GF-D8 (cell line): ENCODE measurements at regions not wholly inside any gene's neighbourhood (a gene's known extent, or its start where the extent isn't known, plus 50 kb on each side); places are given as distances from the start of the nearest gene placed in this dataset.
"Not testable (repeated sequence)": the region's sequence is repeated elsewhere in the genome, so short reads cannot be mapped to it uniquely, and the experiment has no call there.

Source experiments
- DNase-seq: peaks from one replicate; lab custom pipeline; 2025; lab: John Stamatoyannopoulos, UW

- no peak for DNase-seq
Observed at GRCh38 chr12:88753066-88753465, 172.8 kb upstream of the KITLG start.

GRCh38 chr12:88752183-88752582, 171.9 kb upstream of the KITLG start:
- DNase-seq, result no peak

- DNase-seq, result no peak
Observed at GRCh38 chr12:88750867-88751543, 170.7 kb upstream of the KITLG start.

DNA sequence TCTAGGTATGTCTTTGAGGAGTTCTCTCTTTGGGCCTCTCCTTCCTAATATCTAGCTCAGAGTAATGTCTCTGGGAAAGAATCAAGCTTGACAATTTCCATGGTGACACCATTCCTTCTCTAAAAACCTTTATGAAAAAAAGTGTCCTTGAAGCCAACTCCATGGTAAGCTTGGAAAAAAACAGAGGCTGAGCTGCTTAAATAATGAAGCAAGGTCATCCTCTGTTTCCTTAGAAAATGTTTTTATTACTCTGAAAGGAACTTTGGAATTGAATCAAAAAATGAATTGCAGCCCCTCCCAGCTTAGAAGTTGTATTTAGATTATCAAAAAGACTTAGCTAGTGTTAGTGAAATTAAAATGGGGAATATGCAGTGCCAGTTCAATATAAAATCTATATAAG, 166.1 kb upstream of the KITLG start:
- no peak for DNase-seq

DNA sequence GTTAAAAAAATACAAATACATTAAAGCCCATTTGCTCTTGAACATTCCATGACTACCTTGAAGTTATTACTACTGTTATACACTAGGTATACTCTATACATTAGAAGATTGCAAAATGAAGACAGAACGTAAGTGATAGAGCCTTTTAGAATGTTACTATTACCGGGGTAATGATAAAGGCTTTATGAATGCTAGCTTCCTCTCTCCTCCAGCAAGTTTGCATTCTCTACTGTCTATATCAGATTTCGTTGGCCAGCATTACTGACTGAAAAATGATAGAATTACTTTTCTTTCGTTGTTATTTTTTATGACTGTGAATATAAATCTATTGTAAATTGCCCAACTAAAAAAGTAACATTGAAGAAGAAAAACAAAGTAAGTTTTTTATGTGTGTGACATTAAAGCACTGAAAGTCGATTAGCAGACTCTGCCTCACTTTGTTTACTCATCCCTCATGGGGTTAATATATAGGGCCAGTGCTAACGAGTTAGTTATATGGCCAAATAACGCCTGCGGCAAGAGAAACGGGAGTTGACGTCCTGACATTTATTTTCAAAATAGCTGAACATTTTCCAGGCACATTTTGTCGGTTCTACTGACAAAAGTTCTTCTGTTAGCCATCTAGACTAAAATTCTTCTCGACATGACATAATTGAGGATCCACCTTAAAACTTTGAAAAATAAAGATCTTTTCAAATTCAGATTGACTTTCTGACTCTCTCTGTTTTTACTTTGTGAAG, 163.8 kb upstream of the KITLG start:
- no peak for DNase-seq

GRCh38 chr12:88737838-88738472, 157.7 kb upstream of the KITLG start:
- no peak for DNase-seq

DNA sequence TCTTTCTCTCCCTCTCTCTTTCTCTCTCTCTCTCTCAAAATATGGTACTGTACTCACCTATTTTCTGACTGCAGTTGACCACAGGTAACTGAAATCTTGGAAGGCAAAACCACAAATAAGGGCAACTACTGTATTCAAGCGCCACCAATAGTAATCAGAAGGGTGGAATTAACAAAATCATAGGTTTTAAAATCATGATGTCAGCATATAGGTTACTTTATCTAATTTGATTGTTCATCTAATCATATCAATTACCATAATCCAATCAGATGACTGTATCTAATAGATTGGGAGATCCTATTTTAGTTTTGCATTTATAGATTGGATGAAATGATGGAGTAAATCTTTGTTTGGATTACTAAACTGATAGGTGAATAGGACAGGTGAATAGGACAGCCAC, 155.8 kb upstream of the KITLG start:
- no peak for DNase-seq

DNA sequence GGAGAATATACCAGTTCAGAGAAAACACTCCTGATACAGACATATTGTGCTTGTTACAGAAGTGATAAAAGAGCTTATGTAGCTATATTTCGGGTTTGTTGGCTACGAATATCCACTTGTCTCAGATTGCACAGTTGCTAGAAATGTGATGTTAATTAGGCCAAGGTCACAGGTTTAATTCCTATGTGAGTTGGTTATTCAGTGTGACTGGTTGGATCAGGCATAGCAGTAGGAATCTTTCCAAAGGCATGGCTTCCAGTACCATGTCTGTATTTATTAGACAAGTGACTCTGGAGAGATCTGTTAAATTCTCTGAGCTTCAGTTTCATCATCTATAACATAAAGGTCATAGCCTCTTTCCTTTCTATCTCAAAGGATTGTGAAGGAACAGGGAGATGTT, 152.7 kb upstream of the KITLG start:
- no peak for DNase-seq

- no peak for DNase-seq
Observed at GRCh38 chr12:88729196-88729595, 148.9 kb upstream of the KITLG start.

DNA sequence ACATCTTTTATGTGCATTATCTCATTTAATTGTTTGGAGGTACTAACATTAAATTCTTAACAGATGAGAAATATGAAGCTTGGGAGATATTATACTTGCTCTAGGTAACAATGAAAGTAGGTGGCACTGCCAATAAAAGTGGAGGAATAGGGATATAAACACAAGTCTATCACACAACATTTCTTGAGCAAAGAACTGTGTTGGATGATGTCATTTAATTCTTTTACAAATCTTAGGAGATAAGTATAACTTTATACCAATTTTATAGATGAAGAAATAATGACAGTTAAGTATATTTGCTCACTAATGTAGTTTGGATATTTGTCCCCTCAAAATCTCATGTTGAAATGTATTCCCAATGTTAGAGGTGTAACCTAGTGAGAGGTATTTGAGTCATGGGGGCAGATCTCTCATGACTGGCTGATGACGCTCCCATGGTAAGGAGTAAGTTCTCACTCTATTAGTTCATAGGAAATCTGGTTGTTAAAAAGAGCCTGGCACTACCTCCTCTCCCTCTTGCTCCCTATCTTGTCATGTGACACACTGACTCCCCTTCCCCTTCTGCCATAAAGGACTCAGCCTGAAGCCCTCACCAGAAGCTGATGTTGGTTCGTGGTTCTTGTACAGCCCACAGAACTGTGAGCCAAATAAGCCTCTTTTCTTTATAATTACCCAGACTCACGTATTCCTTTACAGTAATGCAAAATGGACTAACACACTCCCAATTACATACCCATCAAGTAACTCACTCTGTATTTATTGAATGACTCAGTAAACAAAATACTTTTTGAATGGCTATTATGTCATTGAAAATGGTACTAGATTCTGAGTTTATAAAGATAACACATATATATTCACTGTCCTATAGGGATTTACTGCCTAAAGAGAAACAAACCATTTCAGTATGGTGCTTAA, 146.8 kb upstream of the KITLG start:
- no peak for DNase-seq

- DNase-seq, result no peak
Observed at GRCh38 chr12:88725592-88726143, 145.4 kb upstream of the KITLG start.

- no peak for DNase-seq
Observed at GRCh38 chr12:88723219-88723618, 142.9 kb upstream of the KITLG start.

DNA sequence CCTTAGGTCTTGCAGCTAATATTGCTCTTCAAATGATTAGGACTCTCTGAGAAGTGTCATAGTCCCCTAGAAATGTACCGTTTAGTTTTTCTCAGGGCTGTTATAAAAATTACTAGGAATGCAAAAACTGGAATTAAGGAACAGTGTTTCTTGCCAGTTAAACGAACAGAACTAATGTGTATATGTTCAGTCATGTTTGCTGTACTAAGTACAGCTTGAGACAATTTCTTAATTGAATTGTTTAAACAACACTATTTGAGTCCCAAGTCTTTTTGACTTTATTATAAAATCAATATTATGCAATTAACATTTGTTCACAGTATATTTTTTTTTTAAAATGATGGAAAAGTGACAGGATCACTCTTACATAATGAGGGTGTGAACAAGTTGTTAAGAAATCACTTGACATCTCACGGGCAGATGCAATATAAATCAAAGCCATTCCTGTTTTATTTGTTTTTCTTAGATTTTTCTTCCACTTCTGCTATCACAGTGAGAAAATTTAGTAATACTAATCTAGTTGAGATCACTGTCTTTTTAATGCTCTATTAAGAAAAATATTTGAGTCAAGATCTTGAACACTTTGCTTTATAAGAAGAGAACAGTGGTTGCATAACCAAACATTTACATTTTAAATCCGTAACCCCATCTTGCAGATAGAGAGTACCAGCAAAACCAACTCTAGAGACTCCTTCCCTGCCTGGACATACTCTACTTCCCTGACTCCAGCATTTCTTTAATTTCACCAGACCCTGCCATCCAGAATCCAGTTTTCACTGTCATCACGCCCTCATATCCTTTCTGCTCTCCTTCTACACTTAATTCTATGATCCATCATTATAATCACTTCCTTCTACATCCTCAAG, 140.7 kb upstream of the KITLG start:
- DNase-seq, result no peak

DNA sequence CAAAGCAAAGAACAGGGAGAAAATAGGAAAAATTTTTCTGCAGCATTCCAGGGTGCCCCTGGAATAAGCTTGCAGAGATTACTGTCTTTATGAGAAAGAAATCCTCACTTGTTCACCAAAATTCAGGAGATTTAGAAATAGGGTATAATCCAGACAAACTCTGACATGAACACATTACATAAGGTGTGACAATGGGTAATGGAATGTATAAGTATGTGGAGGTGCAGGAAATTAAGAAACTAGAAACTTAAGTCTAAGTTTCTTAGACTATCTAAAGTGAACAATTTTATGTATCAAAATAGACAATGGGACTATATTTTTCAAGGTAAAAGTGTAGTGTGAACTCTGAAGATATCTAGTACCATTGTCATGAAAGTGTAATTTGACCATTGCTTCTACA, 140.0 kb upstream of the KITLG start:
- no peak for DNase-seq

DNA sequence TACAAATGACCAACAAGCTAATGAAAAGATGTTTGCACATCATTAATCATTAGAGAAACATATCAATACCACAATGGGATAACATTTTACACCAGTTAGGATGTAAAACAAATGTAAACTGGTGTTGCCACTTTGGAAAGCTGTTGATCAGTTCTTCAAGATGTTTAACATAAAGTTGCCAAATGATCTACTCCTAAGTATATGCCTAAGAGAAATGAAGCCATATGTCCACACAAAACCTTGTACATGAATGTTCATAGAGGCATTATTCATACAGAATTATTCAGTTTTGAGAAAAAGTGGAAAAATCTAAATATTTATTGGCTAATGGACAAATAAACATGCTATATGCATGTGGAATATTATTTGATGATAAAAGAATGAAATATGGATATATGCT, 136.9 kb upstream of the KITLG start:
- DNase-seq, result no peak

DNA sequence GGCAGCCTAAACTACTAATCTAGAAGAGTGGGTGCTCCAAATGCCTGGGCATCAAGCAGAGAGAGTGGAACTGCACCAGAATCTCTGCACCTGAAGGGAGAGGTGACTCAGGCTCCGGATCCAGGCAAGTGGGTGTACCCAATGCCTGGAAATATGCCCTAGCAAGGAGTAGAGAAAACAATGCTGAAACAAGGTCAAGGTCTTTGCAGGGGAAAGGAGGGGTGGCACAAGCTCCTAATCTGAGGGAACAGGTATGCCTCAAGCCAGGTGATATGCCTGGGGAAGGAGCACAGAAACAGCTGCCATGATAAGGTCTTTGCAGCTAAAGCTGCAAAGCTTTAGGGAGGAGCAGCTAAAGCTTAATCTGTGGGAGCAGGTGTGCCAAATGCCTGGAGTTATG, 136.0 kb upstream of the KITLG start:
- DNase-seq, result no peak

- no peak for DNase-seq
Observed at GRCh38 chr12:88715673-88716072, 135.4 kb upstream of the KITLG start.

- DNase-seq, result not testable (repeated sequence)
Observed at GRCh38 chr12:88714263-88714882, 134.1 kb upstream of the KITLG start.

DNA sequence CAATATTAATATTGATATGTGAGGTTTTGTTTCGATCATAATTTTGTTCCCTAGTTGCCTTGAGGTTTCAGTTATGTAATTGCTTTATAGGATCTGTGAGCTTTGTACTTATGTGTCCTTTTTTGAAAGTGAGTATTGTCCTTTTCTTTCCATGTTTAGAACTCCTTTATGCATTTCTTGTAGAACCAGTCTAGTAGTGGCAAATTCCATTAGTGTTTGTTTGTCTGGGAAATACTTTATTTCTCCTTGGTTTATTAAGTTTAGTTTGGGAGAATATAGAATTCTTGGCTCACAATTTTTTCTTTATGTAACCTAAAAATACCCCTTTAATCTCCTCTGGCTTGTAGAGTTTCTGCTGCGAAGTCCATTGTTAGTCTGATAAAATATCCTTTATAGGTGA, 127.5 kb upstream of the KITLG start:
- no peak for DNase-seq

- no peak for DNase-seq
Observed at GRCh38 chr12:88706286-88706685, 126.0 kb upstream of the KITLG start.

GRCh38 chr12:88703790-88704189, 123.5 kb upstream of the KITLG start:
- DNase-seq, result no peak
